ENCODE measurements at regions not wholly inside any gene's neighbourhood (a gene's known extent, or its start where the extent isn't known, plus 50 kb on each side); places are given as distances from the start of the nearest gene placed in this dataset.

GRCh38 chr4:78673337-78673736 is 102.8 kb upstream of the BMP2K start:
- H3K27ac ChIP-seq (ENCODE audit: insufficient read length, low read depth, low read length), result no peak overlapping the region
- H3K79me2 ChIP-seq (ENCODE audit: insufficient read depth, low read length), result no peaks in the 10 kb centered on the region
- H2AK5ac ChIP-seq (ENCODE audit: insufficient read length, low read length), result no peak overlapping the region
- H3K9me3 ChIP-seq (ENCODE audit: control insufficient read depth, low read depth, low read length), result no peaks in the 10 kb centered on the region
- H3K23ac ChIP-seq (ENCODE audit: insufficient read length, low read depth, low read length), result no peak overlapping the region
- Mint-ChIP-seq H3K27me3 (ENCODE audit: low read depth) (peaks cover 1% of the 10 kb centered on the region), H3K4me3 (no peak overlapping the region), H3K27ac (no peak overlapping the region), H3K4me1 (peaks cover 2 to 4% of the 10 kb centered on the region in 2 experiments; a peak in 3 of 4 replicates), H3K36me3 (ENCODE audit: insufficient read depth in 1 of 3, low read depth in 3 of 3) (no peaks in the 10 kb centered on the region; a peak in 1 of 7 replicates), H3K9me3 (peaks cover 0 to 3% of the 10 kb centered on the region in 2 experiments; a peak in 1 of 5 replicates)
- H4K91ac ChIP-seq (ENCODE audit: insufficient read length, low read depth, low read length), result no peak overlapping the region
- H4K5ac ChIP-seq (ENCODE audit: insufficient read length, low read depth, low read length), result no peak overlapping the region
- H3K18ac ChIP-seq (ENCODE audit: insufficient read length, low read depth, low read length), result no peak overlapping the region
- no CpG with 5 or more reads among the region's 2 CpGs for WGBS (ENCODE audit: extremely low coverage, insufficient read length, low lambda C conversion rate)
- no peak overlapping the region for H2BK120ac ChIP-seq (ENCODE audit: low read depth, low read length, poor library complexity, severe bottlenecking)
- H3T11ph ChIP-seq (ENCODE audit: low read length), result no peak overlapping the region
- TF ChIP-seq, protein P1, sequence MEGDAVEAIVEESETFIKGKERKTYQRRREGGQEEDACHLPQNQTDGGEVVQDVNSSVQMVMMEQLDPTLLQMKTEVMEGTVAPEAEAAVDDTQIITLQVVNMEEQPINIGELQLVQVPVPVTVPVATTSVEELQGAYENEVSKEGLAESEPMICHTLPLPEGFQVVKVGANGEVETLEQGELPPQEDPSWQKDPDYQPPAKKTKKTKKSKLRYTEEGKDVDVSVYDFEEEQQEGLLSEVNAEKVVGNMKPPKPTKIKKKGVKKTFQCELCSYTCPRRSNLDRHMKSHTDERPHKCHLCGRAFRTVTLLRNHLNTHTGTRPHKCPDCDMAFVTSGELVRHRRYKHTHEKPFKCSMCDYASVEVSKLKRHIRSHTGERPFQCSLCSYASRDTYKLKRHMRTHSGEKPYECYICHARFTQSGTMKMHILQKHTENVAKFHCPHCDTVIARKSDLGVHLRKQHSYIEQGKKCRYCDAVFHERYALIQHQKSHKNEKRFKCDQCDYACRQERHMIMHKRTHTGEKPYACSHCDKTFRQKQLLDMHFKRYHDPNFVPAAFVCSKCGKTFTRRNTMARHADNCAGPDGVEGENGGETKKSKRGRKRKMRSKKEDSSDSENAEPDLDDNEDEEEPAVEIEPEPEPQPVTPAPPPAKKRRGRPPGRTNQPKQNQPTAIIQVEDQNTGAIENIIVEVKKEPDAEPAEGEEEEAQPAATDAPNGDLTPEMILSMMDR (conservative IDR thresholded peaks at IDR 0.05), result no peak
- H2BK5ac ChIP-seq (ENCODE audit: insufficient read length, low read length), result no peak overlapping the region
- H2BK12ac ChIP-seq (ENCODE audit: insufficient read length, low read depth, low read length), result no peak overlapping the region
- no peak overlapping the region for H3K9ac ChIP-seq (ENCODE audit: extremely low read depth, insufficient read length, low read length)
- H3K27me3 ChIP-seq (ENCODE audit: insufficient read depth, low read length), result no peaks in the 10 kb centered on the region
- no peaks in the 10 kb centered on the region for H3K4me1 ChIP-seq (ENCODE audit: insufficient read depth, low read length)
- no peak overlapping the region for H2AFZ ChIP-seq (ENCODE audit: low read length)
- H3K56ac ChIP-seq (ENCODE audit: insufficient read length, low read depth, low read length), result no peak overlapping the region
- no peak overlapping the region for H2BK15ac ChIP-seq (ENCODE audit: low read depth, low read length)
- H4K8ac ChIP-seq (replicated peaks; ENCODE audit: insufficient read length, low read depth, low read length), result no peak overlapping the region
- no peak overlapping the region for H3K14ac ChIP-seq (ENCODE audit: insufficient read depth, low read length)
- H3K4me2 ChIP-seq (ENCODE audit: insufficient read depth, insufficient read length, low read length), result no peak overlapping the region
- H4K20me1 ChIP-seq (ENCODE audit: control insufficient read depth, insufficient read depth, insufficient read length), result no peaks in the 10 kb centered on the region
- no peak overlapping the region for H2BK20ac ChIP-seq (ENCODE audit: low read depth, low read length, poor library complexity, severe bottlenecking)
- H3K4ac ChIP-seq (ENCODE audit: low read depth, low read length), result no peak overlapping the region
- DNase-seq, result no peak
- no peaks in the 10 kb centered on the region for H3K23me2 ChIP-seq (ENCODE audit: insufficient read length, low read depth, low read length, poor library complexity, severe bottlenecking)
- H3K79me1 ChIP-seq (ENCODE audit: insufficient read depth, low read depth, low read length, poor library complexity, severe bottlenecking), result no peaks in the 10 kb centered on the region
